VCaP (cell line): ENCODE measurements at regions not wholly inside any gene's neighbourhood (a gene's known extent, or its start where the extent isn't known, plus 50 kb on each side); places are given as distances from the start of the nearest gene placed in this dataset.

ENCODE experiments used
- H3K27ac ChIP-seq: fragments of 450-650 bp; 2 replicates; pipeline ENCODE4 v1.5.1; 2017
- CTCF ChIP-seq: fragments of 450-650 bp; conservative IDR thresholded peaks from 2 replicates; pipeline ENCODE4 v1.5.1; 2017; ENCODE audit warnings: mild to moderate bottlenecking, moderate library complexity

GRCh38 chr2:107072150-107072940 is 186.4 kb upstream of the ST6GAL2 start:
- no peak for TF ChIP-seq CTCF
- H3K27ac ChIP-seq = peak overlapping the region; percentile 88

- H3K27ac ChIP-seq = peak overlapping the region; percentile 28; the same call in 1 of the 2 replicates
- TF ChIP-seq CTCF = no peak
Observed at GRCh38 chr2:107078584-107078983, 192.6 kb upstream of the ST6GAL2 start.

GRCh38 chr2:107086497-107086896 is 200.5 kb upstream of the ST6GAL2 start:
- TF ChIP-seq CTCF = no peak
- no peak overlapping the region for H3K27ac ChIP-seq

- no peak for TF ChIP-seq CTCF
- no peak overlapping the region for H3K27ac ChIP-seq
Observed at GRCh38 chr2:107088156-107088555, 202.2 kb upstream of the ST6GAL2 start.

DNA sequence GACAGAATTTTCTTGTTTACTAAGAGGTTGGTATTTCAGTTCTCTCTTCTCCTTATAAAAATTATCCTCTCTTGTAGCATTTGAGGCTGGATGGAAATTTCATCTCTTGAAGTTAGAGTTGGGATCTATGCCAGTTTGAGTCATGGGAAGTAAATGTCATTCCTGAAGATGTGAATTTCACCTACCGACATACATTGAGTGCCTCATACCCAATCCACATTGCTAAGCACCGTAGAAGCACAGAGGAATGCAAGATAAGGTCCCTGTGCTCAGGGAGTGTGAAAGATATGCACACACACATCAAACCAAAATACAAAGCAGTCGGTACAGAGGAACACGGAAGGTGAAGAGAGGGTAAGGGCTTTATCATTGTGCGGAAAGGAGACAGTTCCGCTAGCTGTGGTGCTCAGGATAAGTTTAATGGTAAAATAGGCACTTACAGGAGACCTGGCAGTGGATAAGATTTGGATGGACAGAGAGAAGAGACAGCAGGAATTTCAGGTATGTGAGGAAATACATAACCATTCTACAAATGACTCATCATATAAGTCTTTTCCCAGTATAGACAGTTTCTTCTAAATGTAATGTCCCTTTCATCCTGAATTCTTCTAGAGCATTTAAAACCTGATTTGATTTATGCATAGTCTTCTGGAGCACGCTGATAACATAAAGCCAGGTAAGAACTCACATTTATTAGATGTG is 205.3 kb upstream of the ST6GAL2 start:
- no peak for TF ChIP-seq CTCF
- H3K27ac ChIP-seq = no peak overlapping the region

GRCh38 chr2:107093426-107093957 is 207.5 kb upstream of the ST6GAL2 start:
- TF ChIP-seq CTCF = no peak
- H3K27ac ChIP-seq = no peak overlapping the region

DNA sequence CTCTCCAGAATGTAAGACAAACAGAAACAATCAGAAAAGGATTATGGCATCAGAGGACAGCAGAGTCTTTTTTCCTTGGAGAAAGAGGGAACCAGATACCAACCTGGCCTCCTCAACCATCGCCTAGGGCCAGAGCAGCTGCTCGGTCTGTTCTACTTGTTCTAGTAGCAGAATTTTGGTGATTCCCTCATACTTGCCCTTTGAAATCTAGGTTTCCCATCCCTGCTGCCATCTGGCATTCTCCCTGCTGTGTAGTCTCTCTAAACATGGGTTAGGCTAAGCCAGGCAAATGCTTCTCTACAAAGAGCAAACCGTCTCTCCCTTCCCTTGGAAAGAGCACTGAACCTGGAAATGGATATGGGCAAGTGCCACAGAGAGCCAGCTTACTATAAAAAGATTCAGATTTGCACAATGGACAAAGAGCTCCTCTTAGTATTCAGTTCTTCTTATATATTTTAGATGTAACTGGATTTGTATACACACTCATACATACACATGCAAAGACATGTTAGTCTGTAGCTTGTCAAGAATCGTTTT is 208.6 kb upstream of the ST6GAL2 start:
- no peak for TF ChIP-seq CTCF
- H3K27ac ChIP-seq = no peak overlapping the region
